ENCODE measurements at regions not wholly inside any gene's neighbourhood (a gene's known extent, or its start where the extent isn't known, plus 50 kb on each side); places are given as distances from the start of the nearest gene placed in this dataset.

DNA sequence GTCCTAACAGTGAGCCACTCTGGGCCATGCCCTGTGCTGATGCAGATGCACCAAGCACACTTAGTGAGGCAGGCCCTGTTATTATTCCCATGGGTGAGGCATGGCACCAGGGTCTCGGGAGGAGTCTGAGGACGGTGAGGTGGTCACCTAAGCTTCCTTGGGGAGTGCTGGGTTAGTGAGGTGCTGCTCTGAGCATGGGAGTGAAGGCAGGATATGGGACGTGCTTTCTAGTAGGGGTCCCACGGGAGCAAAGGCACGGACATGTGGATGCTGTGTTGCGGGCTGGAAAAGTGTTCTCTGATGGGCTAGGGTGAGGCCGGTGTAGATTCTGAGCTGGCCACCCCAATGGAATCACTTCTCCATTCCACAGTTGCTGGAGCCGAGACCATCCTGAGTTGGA, 77.5 kb upstream of the CSF3R start:
- H3K27me3 ChIP-seq (replicated peaks; ENCODE audit: insufficient read depth, low read depth, low read length, poor library complexity): peaks cover 7% of the 10 kb centered on the region
- intact Hi-C loops (cut with micrococcal nuclease; ENCODE audit: unreplicated experiment): no loop called here
- TF ChIP-seq, protein P1, sequence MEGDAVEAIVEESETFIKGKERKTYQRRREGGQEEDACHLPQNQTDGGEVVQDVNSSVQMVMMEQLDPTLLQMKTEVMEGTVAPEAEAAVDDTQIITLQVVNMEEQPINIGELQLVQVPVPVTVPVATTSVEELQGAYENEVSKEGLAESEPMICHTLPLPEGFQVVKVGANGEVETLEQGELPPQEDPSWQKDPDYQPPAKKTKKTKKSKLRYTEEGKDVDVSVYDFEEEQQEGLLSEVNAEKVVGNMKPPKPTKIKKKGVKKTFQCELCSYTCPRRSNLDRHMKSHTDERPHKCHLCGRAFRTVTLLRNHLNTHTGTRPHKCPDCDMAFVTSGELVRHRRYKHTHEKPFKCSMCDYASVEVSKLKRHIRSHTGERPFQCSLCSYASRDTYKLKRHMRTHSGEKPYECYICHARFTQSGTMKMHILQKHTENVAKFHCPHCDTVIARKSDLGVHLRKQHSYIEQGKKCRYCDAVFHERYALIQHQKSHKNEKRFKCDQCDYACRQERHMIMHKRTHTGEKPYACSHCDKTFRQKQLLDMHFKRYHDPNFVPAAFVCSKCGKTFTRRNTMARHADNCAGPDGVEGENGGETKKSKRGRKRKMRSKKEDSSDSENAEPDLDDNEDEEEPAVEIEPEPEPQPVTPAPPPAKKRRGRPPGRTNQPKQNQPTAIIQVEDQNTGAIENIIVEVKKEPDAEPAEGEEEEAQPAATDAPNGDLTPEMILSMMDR (conservative IDR thresholded peaks at IDR 0.05; ENCODE audit: low read depth, low read length): no peak
- TF ChIP-seq EZH2 (IDR thresholded peaks at IDR 0.05; ENCODE audit: borderline replicate concordance, low read depth, low read length, poor library complexity, severe bottlenecking): no peak
- H3K4me1 ChIP-seq (ENCODE audit: insufficient read depth, low read length, poor library complexity, severe bottlenecking): no peaks in the 10 kb centered on the region
- no peaks in the 10 kb centered on the region for H3K36me3 ChIP-seq (ENCODE audit: insufficient read depth, low read length, poor library complexity, severe bottlenecking)
- no peaks in the 10 kb centered on the region for H3K9me3 ChIP-seq (ENCODE audit: low read depth, low read length, poor library complexity, severe bottlenecking)
- no peak overlapping the region for H3K4me3 ChIP-seq (ENCODE audit: low read depth, low read length, poor library complexity, severe bottlenecking)
- DNase-seq (ENCODE audit: low spot score): no peak
- H3K27ac ChIP-seq (ENCODE audit: low read depth, low read length, poor library complexity, severe bottlenecking): no peak overlapping the region
- no TSS peak for BruUV-seq (replicated peaks)
- ChIA-PET POLR2A (ENCODE audit: low non-redundant PET) (no interaction called here), CTCF (no interaction called here)

DNA sequence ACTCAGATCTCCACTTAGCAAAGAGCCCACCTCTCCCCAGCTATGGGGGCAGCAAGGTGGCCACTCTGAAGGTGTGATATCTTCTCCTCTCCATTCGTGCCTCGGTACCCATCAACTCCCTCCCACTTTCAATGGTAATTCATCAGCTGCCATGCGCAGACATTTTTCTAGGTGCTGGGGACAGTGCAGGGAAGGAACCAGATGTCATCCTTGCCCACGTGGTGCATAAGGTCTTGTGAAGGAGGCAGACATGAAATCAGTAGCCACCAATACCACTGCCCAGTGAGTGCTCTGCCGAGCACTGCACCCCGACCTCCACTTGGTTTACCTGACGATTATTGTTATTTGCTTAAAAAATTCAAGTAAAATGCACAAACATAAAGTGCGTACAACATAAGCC, 76.3 kb upstream of the CSF3R start:
- CTCF ChIA-PET: no interaction called here
- Histone ChIP-seq H3K36me3 (ENCODE audit: insufficient read depth, low read length, poor library complexity, severe bottlenecking) (no peaks in the 10 kb centered on the region), H3K27me3 (replicated peaks; ENCODE audit: insufficient read depth, low read depth, low read length, poor library complexity) (peaks cover 18% of the 10 kb centered on the region)

DNA sequence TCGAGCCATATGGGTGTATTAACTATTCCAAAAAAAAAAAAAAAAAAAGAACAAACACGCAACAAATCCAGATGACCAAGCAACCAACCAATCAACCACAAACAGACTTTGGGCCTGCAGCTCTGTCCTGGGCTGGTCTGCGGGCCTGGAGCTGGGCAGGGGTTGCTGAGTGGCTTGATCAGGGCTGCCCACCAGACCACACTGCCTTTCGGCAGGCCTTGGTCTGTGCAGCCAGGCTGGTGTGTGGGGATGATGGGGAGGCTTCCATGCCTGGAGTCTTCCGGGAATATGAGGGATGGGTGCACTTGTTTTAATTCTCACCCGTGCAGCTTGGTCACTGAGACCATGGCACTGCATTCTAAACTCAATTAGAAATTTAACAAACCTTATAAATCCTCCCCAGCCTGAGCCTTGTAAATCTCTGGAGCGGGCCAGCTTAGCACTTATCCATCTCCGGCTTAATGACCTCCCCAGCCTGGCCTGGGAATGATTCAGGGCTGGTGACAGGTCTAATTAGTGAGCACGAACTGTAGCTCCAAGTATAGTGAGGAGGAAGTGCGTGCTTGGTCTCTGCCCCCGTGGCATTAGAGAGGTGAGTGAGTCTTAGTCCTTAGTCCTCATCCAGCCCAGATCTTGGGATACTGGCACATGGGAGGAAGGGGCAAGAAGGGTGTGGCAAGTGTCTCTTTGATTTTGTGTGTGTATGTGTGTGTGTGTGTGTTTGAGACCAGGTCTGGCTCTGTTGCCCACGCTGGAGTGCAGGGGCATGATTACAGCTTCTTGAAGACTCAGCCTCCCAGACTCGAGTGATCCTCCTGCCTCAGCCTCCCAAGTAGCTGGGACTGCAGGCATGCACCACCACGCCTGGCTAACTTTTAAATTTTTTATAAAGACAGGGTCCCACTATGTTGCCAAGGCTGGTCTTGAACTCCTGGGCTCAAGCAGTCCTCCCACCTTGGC, 74.6 kb upstream of the CSF3R start:
- no peak for DNase-seq (ENCODE audit: low spot score)

More for the DNA sequence above, 76.3 kb upstream of the CSF3R start:
- POLR2A ChIA-PET (ENCODE audit: low non-redundant PET): interaction anchor here (0.6 kb wide), 1 partner anchor 995 kb away, joined by 5 read pairs; no protein-coding TSS in a partner anchor
- no peaks in the 10 kb centered on the region for H3K9me3 ChIP-seq (ENCODE audit: low read depth, low read length, poor library complexity, severe bottlenecking)
- DNase-seq (ENCODE audit: low spot score): no peak
- no TSS peak for BruUV-seq (replicated peaks)
- H3K27ac ChIP-seq (ENCODE audit: low read depth, low read length, poor library complexity, severe bottlenecking): no peak overlapping the region
- H3K4me1 ChIP-seq (ENCODE audit: insufficient read depth, low read length, poor library complexity, severe bottlenecking): no peaks in the 10 kb centered on the region
- H3K4me3 ChIP-seq (ENCODE audit: low read depth, low read length, poor library complexity, severe bottlenecking): no peak overlapping the region
- TF ChIP-seq, protein P1 (conservative IDR thresholded peaks at IDR 0.05; ENCODE audit: low read depth, low read length): no peak
- TF ChIP-seq EZH2 (IDR thresholded peaks at IDR 0.05; ENCODE audit: borderline replicate concordance, low read depth, low read length, poor library complexity, severe bottlenecking): no peak
- intact Hi-C loops (cut with micrococcal nuclease; ENCODE audit: unreplicated experiment): no loop called here

More for the DNA sequence above, 74.6 kb upstream of the CSF3R start:
- Histone ChIP-seq H3K36me3 (ENCODE audit: insufficient read depth, low read length, poor library complexity, severe bottlenecking) (no peaks in the 10 kb centered on the region), H3K4me1 (ENCODE audit: insufficient read depth, low read length, poor library complexity, severe bottlenecking) (no peaks in the 10 kb centered on the region), H3K27me3 (replicated peaks; ENCODE audit: insufficient read depth, low read depth, low read length, poor library complexity) (peaks cover 35% of the 10 kb centered on the region), H3K27ac (ENCODE audit: low read depth, low read length, poor library complexity, severe bottlenecking) (no peak overlapping the region), H3K4me3 (ENCODE audit: low read depth, low read length, poor library complexity, severe bottlenecking) (no peak overlapping the region), H3K9me3 (ENCODE audit: low read depth, low read length, poor library complexity, severe bottlenecking) (no peaks in the 10 kb centered on the region)
- CTCF ChIA-PET: no interaction called here
- TF ChIP-seq EZH2 (IDR thresholded peaks at IDR 0.05; ENCODE audit: borderline replicate concordance, low read depth, low read length, poor library complexity, severe bottlenecking): no peak
- TF ChIP-seq, protein P1 (conservative IDR thresholded peaks at IDR 0.05; ENCODE audit: low read depth, low read length): no peak
- POLR2A ChIA-PET (ENCODE audit: low non-redundant PET): interaction anchor here (0.6 kb wide), 1 partner anchor 1000 kb away, joined by 3 read pairs; the partner anchor contains the start of gene DNALI1
- BruUV-seq (replicated peaks): no TSS peak
- intact Hi-C loops (cut with micrococcal nuclease; ENCODE audit: unreplicated experiment): no loop called here

Measured in A673 (cell line).